HepG2 (cell line): ENCODE measurements at regions not wholly inside any gene's neighbourhood (a gene's known extent, or its start where the extent isn't known, plus 50 kb on each side); places are given as distances from the start of the nearest gene placed in this dataset.
"Not testable (repeated sequence)": the region's sequence is repeated elsewhere in the genome, so short reads cannot be mapped to it uniquely, and the experiment has no call there.

Experiments
- ATAC-seq: fragments of 200-7000 bp; cut with Tn5 transposase; 3 replicates; pipeline ENCODE4 v1.9.1; 2020; ENCODE audit warnings: mild to moderate bottlenecking, moderate library complexity
- BruUV-seq: library from RNA; stranded (reverse); fragments of 400-500 nt; replicated peaks from 2 replicates; lab custom pipeline; 2021; lab: Mats Ljungman, UMichigan
- CTCF ChIA-PET: fragments of 300-600 bp; formaldehyde crosslinking; extraction: SDS; loops from one replicate; lab custom pipeline; 2021; ENCODE audit warnings: low total read pairs, inconsistent platforms, low intra/inter-chr PET ratio; lab: Yijun Ruan, JAX
- POLR2A ChIA-PET: fragments of 350-600 bp; sonication (Branson Sonifier 250); formaldehyde crosslinking; loops from one replicate; lab custom pipeline; 2020; ENCODE audit warnings: antibody characterized with exemption, inconsistent platforms; lab: Yijun Ruan, JAX
- DNase-seq: peaks from one replicate; pipeline ENCODE4 v3.0.0-alpha.2; 2015; ENCODE audit warnings: low spot score
- FAIRE-seq: peaks from 3 replicates; lab custom pipeline; 2011; peaks lifted over from hg19 to GRCh38; lab: Jason Lieb, UNC
- H2AFZ ChIP-seq: one replicate; pipeline ENCODE4 v1.6.1; 2011; ENCODE audit warnings: low read length, inconsistent platforms
- H3K27ac ChIP-seq: fragments of 300-600 bp; 3 replicates; pipeline ENCODE4 v1.8.0; 2011; ENCODE audit warnings: mixed run types, mild to moderate bottlenecking, mixed read lengths, low read length, inconsistent platforms; ENCODE audit not compliant: insufficient read depth; ENCODE audit errors: extremely low read length
- H3K27me3 ChIP-seq, 2 experiments: fragments of 200-600 bp in 1 of 2; 2 replicates in 1 of 2; 3 replicates in 1 of 2; pipeline versions ENCODE4 v1.6.0 to v1.8.0; 2011; ENCODE audit warnings: low read length in 2 of 2, mild to moderate bottlenecking in 2 of 2, moderate library complexity in 2 of 2, inconsistent platforms in 1 of 2; ENCODE audit not compliant: insufficient read depth in 2 of 2, control insufficient read depth in 1 of 2
- H3K36me3 ChIP-seq, 2 experiments: fragments of 200-600 bp in 1 of 2; replicated peaks in 1 of 2; 2 replicates in 1 of 2; 3 replicates in 1 of 2; pipeline versions ENCODE4 v1.5.1 to v1.8.0; 2011; ENCODE audit warnings: low read length in 2 of 2, inconsistent platforms in 1 of 2; ENCODE audit not compliant: insufficient read depth in 2 of 2, control insufficient read depth in 1 of 2
- H3K4me1 ChIP-seq: 2 replicates; pipeline ENCODE4 v1.5.1; 2012; ENCODE audit warnings: low read length, inconsistent platforms; ENCODE audit not compliant: insufficient read depth
- H3K4me2 ChIP-seq: 2 replicates; pipeline ENCODE4 v1.6.0; 2011; ENCODE audit warnings: low read depth, low read length, inconsistent platforms
- H3K4me3 ChIP-seq, 3 experiments: fragments of 200-600 bp in 1 of 3; sonication (generic), shearing (Covaris generic) in 1 of 3; replicated peaks in 1 of 3; 2 replicates each; pipeline ENCODE4 v1.5.1; 2011 to 2016; ENCODE audit warnings: low read length in 3 of 3, inconsistent platforms in 2 of 3, low read depth in 2 of 3, mild to moderate bottlenecking in 2 of 3, control low read depth in 1 of 3, mixed read lengths in 1 of 3; ENCODE audit not compliant: insufficient read depth in 1 of 3
- H3K79me2 ChIP-seq: one replicate; pipeline ENCODE4 v1.6.1; 2011; ENCODE audit warnings: low read length, inconsistent platforms; ENCODE audit not compliant: insufficient read depth
- H3K9ac ChIP-seq: 2 replicates; pipeline ENCODE4 v1.6.0; 2011; ENCODE audit warnings: mild to moderate bottlenecking, low read depth, low read length, inconsistent platforms; ENCODE audit not compliant: insufficient read depth
- H3K9me3 ChIP-seq: 2 replicates; pipeline ENCODE4 v1.5.1; 2012; ENCODE audit warnings: mild to moderate bottlenecking, low read length
- H4K20me1 ChIP-seq: 2 replicates; pipeline ENCODE4 v1.6.0; 2011; ENCODE audit warnings: inconsistent platforms, mild to moderate bottlenecking, low read length, moderate library complexity; ENCODE audit not compliant: insufficient read depth
- FOXP4 ChIP-seq: sonication (generic); formaldehyde crosslinking; IDR thresholded peaks from 2 replicates; pipeline ENCODE4 v1.4.0; 2020; ENCODE audit warnings: missing genetic modification reagents
- HMG20A ChIP-seq: IDR thresholded peaks from 2 replicates; pipeline ENCODE4 v1.6.1; 2016; ENCODE audit warnings: borderline replicate concordance
- IKZF4 ChIP-seq: sonication (generic); formaldehyde crosslinking; IDR thresholded peaks from 2 replicates; pipeline ENCODE4 v1.5.1; 2020; ENCODE audit warnings: borderline replicate concordance, mild to moderate bottlenecking, low read depth, missing genetic modification reagents; ENCODE audit errors: not compliant biosample characterization
- KLF15 ChIP-seq: sonication (generic); formaldehyde crosslinking; IDR thresholded peaks from 2 replicates; pipeline ENCODE4 v1.8.1; 2023; ENCODE audit warnings: borderline replicate concordance, mild to moderate bottlenecking, inconsistent platforms, missing genetic modification reagents, mixed read lengths
- PRPF4 ChIP-seq: fragments of 200-400 bp; formaldehyde crosslinking; IDR thresholded peaks from 2 replicates; pipeline ENCODE4 v1.6.1; 2016; ENCODE audit warnings: low read length, low read depth; ENCODE audit not compliant: poor library complexity, severe bottlenecking
- ZNF121 ChIP-seq: sonication (generic); formaldehyde crosslinking; IDR thresholded peaks from 2 replicates; pipeline ENCODE4 v1.5.0; 2020; ENCODE audit warnings: mild to moderate bottlenecking, missing genetic modification reagents
- ZNF446 ChIP-seq: sonication (generic); formaldehyde crosslinking; IDR thresholded peaks from 2 replicates; pipeline ENCODE4 v1.5.0; 2020; ENCODE audit warnings: mild to moderate bottlenecking, missing genetic modification reagents
- ZNF607 ChIP-seq: sonication (generic); formaldehyde crosslinking; IDR thresholded peaks from 2 replicates; pipeline ENCODE4 v1.5.1; 2020; ENCODE audit warnings: missing genetic modification reagents, mild to moderate bottlenecking, borderline replicate concordance
- ZNF749 ChIP-seq: sonication (generic); formaldehyde crosslinking; IDR thresholded peaks from 2 replicates; pipeline ENCODE4 v1.8.0; 2022; ENCODE audit warnings: mild to moderate bottlenecking, missing genetic modification reagents, moderate library complexity, borderline replicate concordance
- WGBS: methylation state at CpG from one replicate; pipeline ENCODE4 v1.1.6; 2017; ENCODE audit warnings: low lambda C conversion rate; 5-methylcytosine and 5-hydroxymethylcytosine counted together
- in situ Hi-C: cut with HindIII; loops from 2 replicates; pipeline ENCODE4 v1.10.0; 2017; ENCODE audit warnings: low pct_unique_long_range_greater_than_20kb; ENCODE audit not compliant: extremely low pct_ligation_motif_present
- intact Hi-C: fragments of 100-400 bp; cut with micrococcal nuclease; formaldehyde crosslinking; loops from one replicate; pipeline ENCODE4 v1.10.0; 2022; ENCODE audit not compliant: unreplicated experiment

- no peak for TF ChIP-seq FOXP4
- no peak for TF ChIP-seq KLF15 (CRISPR knock-in tag)
- no peak for TF ChIP-seq ZNF121 (CRISPR knock-in tag)
- TF ChIP-seq PRPF4 = no peak
Measured at GRCh38 chr15:79501086-79501485, 69.0 kb downstream of the MINAR1 start (continued).

- ChIA-PET POLR2A (no interaction called here), CTCF (no interaction called here)
- H3K4me1 ChIP-seq = no peaks in the 10 kb centered on the region
- TF ChIP-seq IKZF4 (CRISPR knock-in tag) (no peak), ZNF749 (no peak), ZNF446 (no peak), HMG20A (CRISPR knock-in tag) (no peak), ZNF607 (no peak)
- H4K20me1 ChIP-seq = no peaks in the 10 kb centered on the region
- ATAC-seq = no peak
- intact Hi-C loops = no loop called here
- no peak for FAIRE-seq
- WGBS = 34% methylated on average over 4 of the region's 4 CpGs
- no peaks in the 10 kb centered on the region for H3K9me3 ChIP-seq
- H2AFZ ChIP-seq = no peak overlapping the region
- DNase-seq = no peak
- no peak overlapping the region for H3K4me2 ChIP-seq
- BruUV-seq = no TSS peak
- H3K79me2 ChIP-seq = no peaks in the 10 kb centered on the region
- H3K27me3 ChIP-seq = peaks cover 0 to 8% of the 10 kb centered on the region in 2 experiments; a peak in 2 of 5 replicates
- no peak overlapping the region for H3K4me3 ChIP-seq
- no peaks in the 10 kb centered on the region for H3K36me3 ChIP-seq
- in situ Hi-C loops = no loop called here
- H3K9ac ChIP-seq = no peak overlapping the region
- H3K27ac ChIP-seq = no peak overlapping the region
Measured at GRCh38 chr15:79505956-79506355, 73.8 kb downstream of the MINAR1 start.

- FAIRE-seq, H3K4me3 ChIP-seq, DNase-seq, H3K27ac ChIP-seq, CTCF ChIA-PET, H3K4me1 ChIP-seq, H3K9ac ChIP-seq, H3K36me3 ChIP-seq, H4K20me1 ChIP-seq, H3K27me3 ChIP-seq, H3K9me3 ChIP-seq, H3K4me2 ChIP-seq, BruUV-seq, ATAC-seq, H3K79me2 ChIP-seq, H2AFZ ChIP-seq, in situ Hi-C loops, intact Hi-C loops, POLR2A ChIA-PET: not testable (repeated sequence)
- WGBS = 44% methylated on average over 2 of the region's 3 CpGs
Measured at GRCh38 chr15:79512844-79513243, 80.7 kb downstream of the MINAR1 start.
